Epidermal melanocyte (primary cell): ENCODE measurements at regions not wholly inside any gene's neighbourhood (a gene's known extent, or its start where the extent isn't known, plus 50 kb on each side); places are given as distances from the start of the nearest gene placed in this dataset.

Experiments used
- DNase-seq: peaks from one replicate; pipeline ENCODE4 v3.0.0; 2011; ENCODE audit warnings: low spot score; ENCODE audit not compliant: insufficient read length

DNA sequence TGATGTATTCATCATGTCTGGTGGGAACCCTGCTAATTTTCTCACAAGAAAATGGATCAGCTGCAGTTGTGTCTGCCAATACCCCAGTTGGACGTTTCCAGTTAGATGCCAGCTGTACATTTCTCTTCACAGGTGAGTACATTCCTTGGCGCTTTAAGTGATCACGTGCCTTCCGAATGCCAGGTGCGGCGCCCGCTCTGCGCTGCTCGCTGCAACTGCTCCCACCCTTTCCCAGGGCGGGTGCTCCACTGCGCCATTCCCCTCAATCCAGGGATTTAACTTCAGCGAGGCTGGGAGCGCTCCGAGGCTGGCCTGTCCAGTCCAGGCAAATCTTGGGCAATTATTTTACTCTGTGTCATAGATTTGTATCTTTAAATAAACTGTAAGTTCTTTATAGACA lies 225.0 kb upstream of the RAB6C start:
- no peak for DNase-seq

DNA sequence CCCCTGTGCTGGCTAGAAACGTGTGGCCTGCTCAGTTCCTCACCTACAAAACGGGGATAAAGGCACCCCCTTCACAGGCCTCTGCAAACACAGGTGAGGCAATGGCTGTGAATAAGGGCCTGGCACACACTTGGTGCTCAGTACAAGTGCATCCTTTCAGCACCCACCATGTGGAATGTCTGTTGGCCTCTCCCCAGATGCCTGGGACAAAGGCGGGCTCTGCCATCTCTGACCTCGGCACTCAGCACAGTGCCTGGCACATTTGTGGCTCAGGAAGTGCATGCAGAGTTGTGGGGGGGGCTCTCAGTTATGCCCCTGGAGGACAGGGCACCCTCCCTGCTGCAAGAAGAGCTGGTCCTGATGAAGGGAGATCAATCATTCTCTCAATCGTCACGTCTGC lies 224.6 kb upstream of the RAB6C start:
- no peak for DNase-seq

DNA sequence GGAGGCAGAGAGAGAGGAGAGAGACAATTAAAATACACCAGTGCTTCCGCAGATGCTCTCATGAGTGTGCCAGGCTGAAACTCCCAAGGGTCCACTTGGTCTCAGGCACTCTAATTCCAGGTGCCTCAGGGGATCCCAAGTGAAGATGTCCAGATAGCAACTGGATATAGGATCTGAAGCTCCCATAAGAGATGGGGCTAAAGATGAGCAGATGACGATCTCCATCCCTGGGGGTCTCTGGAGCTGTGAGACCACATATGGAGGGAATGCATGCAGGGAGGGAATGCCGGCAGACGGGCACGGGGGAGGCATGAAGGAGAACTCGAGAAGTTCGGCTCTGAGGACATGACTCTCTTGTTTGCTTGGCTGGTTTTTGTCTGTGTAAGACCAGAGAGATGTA lies 223.7 kb upstream of the RAB6C start:
- no peak for DNase-seq

DNA sequence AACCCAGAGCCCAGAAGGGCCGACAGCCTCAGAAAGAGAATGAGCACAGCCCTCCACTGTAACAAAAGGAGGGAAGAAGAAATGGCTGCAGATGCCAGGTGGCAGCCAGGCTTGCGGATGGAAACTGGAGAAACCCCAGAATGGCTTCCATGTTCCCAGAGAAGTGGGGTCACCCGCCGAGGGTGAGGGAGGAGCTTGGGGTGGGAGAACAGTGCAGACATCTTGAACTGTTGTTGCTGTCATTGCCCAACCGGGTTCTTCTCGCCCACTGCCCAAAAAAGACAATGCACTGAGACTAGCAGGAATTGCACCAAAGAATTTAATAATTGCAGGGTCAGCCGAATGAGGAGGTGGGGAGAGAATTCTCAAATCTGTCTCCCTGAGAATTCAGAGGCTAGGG lies 223.2 kb upstream of the RAB6C start:
- DNase-seq = no peak

DNA sequence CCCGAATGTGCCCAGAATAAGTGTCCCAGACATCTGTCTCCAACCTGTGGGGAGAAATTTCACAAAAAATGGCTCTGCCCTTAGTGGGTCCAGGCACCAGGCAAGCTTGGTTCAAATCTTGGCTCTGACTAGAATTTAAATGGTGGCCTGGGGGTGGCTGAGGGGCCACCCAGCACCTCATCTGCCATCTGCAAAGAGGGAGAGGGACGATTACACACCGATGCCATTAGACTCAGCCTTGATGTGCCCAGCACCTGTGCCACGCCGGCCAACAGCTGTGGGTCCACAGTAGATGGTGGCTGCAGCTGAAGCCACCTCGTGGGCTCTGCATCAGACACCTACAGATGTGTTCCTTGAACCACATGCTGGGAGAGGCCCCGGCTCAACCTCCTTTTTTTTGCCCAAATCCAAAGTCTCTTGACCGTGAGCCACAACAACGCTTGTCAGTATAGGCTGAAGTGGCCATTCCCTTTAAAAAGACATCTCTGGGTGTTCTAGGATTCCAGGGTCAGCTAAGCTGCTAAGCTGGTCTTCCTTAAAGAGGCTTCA lies 222.0 kb upstream of the RAB6C start:
- DNase-seq = no peak

DNA sequence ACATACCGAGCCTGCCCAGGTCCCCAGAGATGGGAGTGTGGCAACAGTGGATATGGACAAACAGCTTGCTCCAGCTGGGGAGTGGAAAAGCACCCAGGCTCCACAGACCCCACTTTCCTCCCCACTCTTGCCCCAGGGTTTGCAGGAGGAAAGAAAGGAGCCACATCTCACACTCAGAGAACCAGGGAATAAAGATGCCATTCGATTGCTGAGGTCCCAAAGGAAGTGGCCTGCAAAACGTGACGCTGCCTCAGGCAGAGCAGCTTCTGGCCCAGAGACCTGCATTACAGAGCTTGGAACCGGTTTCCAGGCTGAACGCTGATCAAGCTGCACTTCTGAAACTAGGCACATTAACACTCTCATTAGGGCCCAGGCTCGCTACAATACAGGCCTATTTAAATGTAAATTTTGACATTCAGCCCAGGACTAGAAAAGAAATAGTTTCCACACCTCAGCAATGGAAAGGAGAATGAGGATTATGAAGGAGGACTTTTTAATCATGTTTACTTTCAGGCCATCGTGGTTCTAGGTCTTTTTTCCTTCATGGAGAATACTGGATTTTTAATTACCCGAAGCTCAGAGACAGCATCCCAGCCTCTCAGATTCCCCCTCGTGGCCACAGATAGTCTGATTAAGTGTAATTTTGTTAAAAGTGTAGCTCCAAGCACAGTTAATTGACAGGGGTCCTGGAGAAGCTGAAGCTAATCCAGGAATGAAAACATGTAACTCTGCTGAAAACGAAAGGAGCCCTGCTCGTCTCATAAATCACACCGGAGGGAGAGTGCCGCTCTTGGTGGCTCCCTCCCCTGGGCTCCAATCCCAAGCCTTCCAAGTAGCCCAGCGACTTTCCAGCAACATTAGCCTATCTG lies 221.3 kb upstream of the RAB6C start:
- DNase-seq = no peak

DNA sequence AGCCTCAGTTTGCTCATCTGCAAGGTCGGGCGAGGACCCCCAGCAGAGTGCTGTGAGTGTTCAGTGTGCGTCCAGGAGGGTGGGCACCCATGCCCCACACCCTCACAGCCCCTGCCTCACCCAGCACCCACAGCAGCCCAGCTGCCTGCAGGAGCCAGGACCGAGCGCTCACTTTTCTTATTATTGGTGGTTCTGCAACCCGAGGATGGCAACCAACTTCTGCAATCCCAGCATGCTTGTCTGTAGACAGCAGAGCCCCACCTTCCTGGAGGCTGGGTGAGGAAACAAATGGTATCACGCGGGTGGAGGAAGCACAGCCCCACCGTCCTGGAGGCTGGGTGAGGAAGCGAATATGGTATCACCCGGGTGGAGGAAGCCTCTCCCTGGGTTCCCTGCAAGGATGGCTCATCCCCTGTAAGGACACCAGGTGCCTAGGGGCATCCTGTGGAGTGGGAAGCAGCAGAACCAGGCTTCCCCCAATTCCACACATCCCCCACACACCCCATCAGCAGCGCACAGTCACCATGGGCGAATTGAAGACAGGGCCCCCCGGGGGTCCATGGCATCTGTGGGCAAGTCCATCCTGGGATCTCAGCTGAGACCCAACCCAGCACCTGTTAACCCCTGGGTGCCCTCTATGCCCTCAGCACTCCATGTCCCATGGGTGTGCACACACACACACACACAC lies 220.5 kb upstream of the RAB6C start:
- no peak for DNase-seq

DNA sequence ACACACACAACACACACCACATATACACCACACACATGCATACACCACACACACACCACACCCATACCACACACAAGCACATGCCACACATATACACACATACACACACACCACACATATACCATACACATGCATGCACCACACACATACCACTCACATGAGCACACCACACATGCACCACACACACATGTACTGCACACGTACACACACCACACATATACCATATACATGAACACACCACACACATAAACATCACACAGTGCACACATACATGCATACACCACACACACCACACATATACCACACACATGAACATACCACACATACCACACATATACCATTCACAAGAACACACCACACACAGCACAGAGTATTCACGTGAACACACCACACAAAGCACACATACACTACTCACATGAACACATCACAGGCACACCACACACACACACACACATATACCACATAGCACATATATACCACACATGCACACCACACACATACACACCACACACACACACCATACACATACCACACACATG lies 219.9 kb upstream of the RAB6C start:
- DNase-seq = no peak

DNA sequence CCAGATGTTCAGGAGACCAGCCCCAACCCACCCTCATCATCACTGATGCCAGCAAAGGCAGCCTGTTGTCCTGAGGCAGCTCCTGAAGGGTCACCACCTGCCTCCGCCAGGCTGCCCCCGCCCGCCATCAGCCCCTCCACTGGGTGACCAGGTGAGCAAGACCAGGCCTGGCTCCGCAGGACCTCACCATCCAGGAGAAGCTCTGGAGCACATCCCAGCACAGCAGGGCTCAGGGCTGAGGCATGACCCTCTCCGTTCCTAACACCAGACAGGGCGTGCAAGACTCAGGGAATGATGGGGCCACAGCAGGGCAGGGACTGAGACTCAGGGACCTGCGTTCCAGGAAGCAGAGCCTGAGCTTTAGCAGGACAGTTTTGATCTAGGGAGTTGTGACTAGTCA lies 218.8 kb upstream of the RAB6C start:
- no peak for DNase-seq

DNA sequence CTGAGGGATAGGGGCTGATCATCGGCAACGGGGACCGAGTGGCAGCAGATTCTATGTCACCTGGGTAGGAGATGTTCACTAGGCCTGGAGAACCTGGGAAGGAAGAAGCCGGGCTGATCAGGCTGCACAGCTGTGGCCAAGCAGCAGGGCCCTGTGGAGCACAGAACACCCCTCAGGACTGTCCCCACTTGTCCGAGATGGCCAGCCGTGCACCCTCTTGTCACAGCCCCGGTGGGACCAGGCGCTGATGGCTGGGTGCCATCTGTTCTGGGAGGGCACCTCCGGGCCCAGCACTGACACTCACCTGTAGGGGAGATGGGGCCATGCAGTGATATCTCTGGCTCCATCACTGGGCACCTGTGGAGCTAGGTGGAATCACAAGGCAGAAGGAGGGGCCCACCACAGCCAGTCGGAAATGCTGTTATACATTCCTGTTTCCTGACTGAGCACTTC lies 217.9 kb upstream of the RAB6C start:
- DNase-seq = no peak

DNA sequence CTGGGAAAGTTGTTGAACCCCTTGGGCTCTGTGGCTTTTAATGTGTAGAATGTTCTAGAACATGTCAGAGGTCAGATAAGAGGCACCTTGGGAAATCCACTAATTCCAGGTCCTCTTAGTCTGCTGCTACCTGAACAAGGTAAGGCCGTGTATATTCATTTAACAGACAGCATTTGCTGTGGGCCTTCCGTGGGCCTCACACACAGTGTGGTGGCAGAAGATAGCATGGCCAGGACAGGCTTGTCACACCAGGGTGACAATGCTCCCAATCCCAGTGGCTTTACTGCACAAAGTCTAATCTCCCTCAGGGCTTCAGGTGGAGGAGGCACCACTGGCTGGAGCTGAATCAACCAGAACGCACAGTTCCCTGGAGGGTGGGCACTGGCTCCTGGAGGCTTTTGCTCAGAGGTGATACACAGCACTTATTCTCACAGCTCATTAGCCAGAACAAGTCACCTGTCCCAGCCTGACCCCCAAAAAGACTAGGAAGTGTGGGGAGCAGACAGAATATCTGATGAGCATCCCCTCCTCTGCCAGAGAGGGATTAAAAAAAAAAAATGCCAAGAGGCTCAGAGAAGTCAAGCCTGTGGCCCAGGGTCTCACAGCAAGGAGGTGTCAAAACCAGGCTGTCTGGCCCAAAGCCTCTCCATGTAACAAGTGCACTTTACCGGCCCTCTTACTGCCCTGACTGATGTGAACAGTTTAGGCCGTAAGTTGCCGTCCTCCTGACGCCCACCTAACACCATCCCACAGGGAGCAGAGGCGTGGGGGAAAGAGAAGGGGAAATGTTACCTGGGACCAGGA lies 216.9 kb upstream of the RAB6C start:
- DNase-seq = no peak

DNA sequence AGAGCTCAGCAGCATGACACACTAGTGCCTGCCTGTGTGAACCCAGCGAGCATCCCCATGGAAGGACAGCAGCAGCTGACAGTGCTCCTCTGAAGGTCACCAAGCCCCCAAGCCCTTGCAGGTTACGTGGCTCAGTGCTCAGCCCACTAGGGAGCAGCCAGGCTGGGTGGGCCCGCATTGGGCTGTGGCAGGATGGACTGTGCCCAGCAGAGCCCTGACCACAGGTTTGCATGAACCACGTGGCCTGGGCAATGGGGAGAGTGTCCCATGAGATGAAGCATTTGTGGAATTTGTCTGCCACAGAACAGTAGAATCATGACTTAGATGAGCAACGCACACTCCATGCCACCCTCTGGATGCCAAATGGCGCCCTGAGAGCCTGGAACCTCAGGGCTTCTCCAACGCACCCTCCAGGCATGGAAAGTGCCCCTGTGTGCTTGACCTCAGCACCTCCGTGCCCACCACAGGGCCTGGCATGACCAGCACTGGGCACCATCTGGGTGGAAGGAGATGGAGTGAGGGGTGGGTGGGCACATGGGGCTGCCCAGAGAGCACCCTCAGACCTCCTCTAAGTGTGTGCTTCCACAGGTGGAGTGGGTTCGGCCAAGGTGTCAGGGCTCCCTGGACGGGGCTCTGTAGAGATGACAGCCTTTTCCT lies 216.1 kb upstream of the RAB6C start:
- DNase-seq = no peak

DNA sequence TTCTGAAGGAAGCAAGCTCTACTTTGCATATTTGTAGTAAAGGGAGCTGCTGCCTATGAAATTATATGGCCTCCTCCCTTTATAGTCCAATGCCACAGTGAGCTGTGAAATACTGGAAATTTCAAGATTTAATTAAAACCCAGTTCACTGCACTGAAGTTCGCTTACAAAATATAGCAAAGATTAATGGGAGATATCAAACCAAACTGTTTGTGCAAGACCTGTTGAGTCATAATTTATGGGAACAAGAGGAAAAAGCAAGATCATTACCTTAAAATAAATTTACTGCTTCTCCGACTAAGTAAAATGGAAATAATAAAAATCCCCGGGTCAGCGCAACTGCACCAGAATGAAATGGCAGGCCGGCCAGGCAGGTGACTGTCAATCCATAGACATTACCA lies 215.5 kb upstream of the RAB6C start:
- DNase-seq = no peak

DNA sequence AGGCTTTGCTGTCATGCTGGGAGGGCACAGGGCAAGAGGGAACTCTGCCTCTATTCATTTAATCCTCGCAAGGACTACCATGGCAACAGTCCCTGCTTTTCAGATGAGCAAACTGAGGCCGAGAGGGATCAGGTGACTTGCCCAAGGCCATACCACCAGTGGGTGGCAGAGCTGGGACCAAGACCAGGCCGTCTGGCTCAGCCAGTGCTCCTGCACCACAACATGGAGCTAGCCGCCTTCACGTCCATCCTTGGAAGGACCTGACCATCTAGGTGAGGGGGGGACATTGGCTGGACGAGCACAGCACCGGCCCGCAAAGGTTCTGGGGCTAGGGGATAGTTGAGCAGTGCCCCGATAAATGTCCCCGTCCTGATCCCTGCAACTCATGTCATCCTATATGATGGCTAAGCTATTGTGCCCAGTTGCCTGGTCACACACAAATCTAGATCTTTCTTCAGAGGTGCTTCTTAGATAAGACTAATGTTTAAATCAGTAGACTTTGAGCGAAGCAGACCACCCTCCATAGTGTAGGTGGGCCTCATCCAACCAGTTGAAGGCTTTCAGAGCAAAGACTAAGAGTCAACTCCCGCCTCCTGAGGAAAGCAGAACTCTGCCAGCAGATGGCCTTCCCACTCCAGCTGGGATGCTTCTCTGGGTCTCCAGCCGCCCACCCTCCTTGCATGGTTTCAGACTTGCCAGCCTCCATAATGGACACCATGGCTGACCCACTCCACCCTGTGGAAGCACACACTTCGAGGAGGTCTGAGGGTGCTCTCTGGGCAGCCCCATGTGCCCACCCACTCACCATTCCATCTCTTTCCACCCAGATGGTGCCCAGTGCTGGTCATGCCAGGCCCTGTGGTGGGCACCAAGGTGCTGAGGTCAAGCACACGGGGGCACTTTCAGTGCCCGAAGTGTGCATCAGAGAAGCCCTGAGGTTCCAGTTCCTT lies 214.8 kb upstream of the RAB6C start:
- no peak for DNase-seq

DNA sequence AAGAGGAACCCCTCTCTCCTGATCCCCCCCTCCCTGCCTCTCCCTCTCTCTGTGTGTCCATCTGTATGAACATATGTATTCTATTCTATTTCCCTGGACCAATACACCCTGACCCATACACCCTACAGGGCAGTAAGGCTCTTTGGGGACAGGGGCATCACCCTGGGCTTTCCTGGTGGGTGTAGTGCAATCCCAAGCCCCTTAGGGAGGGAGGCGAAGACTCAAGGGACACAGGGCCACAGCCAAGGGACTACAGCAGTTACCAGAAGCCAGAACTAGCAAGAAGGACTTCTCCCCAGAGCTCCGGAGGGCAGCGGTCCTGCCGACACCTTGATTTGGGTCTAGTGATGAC lies 214.2 kb upstream of the RAB6C start:
- no peak for DNase-seq

DNA sequence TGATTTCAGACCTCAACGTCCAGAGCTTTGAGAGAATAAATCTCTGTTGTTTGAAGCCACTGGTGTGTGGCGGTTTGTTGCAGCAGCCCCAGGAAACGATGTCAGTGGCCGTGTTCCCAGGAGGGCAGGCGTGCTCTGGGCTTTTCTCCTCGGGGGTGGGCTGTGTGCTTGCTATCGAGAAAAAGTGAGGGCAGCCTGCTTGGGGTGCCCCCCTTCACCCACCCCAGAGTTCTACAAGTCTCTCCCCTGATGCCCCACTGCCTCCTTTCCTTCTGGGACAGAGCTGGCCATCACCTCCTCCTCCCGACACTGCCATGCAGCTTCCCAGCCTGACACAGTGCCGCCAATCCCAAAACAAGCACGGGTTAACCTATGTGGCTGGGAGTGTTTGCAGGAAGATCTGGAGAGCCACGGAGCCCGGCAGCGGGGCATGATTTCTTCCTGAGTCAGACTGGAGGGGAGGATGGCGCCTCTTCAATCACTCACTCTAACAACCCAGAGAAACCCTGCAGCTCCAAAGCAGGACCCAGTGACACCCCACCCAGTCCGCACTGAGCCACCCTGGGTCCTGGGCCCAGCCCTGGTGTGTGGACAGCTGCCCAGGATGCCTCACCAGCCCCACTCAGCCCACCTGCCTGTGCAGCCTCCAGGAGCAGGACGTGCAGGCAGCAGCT lies 213.7 kb upstream of the RAB6C start:
- DNase-seq = no peak

DNA sequence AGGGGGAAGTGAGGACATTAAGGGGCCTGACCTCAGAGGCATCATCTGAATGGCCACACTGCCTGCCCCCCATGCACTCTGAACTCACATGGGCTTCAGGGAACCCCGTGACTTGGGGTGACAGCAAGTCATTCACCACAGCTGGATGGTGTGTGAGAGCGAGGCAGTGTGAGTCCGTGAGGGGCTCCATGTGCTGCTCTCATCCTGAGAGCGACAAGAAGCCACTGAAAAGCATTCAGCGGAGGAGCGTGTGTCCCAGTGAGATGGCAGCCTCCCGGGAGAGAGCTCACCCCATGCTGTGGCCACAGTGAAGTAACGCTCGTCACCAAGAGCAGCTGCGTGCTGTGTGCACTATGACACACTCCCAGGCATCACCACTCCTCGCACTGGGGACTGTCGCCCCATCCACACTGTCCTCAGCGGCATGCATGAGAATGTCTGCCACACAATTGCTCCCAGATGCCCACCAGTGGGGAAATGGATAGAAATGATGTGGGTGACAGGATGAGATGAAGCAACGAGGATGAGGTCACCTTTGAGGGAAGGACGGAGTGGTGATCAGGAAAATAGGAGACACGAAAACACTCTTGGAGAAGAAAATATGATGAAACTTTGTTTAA lies 213.0 kb upstream of the RAB6C start:
- DNase-seq = peak; percentile 58

DNA sequence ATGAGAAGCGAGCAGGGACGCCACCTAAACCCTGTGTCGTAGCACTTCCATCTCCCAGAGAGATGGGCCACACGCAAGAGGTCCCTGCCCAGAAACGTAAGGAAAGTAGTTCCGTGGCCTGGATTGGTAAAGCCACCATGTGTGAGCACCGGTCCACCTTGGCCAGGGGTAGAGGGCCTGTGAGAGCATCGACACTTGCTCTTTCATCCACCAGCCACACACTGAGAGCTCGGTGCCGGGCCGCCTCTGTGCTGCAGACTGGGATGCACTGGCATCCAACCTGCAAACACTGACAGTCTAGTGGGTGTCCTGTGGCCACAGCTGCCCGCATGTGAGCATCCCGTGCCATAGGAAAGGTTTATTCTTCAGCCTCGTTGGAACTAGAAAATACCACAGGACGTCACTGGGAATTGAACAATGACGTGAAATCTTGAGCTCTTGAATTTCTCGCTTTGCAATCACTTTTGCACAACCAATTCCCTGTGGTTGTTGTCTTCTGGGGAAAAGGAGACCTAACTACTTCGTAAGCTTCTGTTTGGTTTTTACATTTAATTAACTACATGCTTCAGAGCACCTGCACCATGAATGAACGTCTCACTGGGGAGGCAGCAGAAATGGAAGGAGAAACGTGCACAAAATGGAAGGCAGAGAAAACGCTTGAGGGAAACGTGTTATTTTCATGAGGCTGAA lies 212.0 kb upstream of the RAB6C start:
- no peak for DNase-seq
